ENCODE measurements at regions not wholly inside any gene's neighbourhood (a gene's known extent, or its start where the extent isn't known, plus 50 kb on each side); places are given as distances from the start of the nearest gene placed in this dataset.

DNA sequence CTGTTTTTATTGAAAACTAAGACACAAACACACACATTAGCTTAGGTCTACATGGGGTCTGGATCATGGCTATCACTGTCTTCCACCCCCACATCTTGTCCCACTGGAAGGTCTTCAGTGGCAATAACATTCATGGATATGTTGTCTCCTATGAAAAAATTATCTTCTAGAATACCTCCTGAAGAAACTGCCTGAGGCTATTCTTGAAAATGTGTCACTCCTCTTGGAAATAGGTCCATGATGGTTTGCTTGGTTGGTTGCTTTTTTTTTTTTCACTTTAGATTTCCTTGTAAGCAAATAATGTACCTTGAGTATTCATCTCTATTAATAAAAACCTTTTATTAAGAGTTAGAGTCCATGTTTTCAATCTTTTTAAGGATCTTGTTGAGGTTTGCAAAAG, 195.3 kb upstream of the PDE5A start:
- H3K9ac ChIP-seq (ENCODE audit: low read depth in 1 of 2, low read length in 2 of 2) = no peak overlapping the region
- no peak for TF ChIP-seq RXRA (IDR thresholded peaks at IDR 0.05)
- no peak for TF ChIP-seq FOXA1 (IDR thresholded peaks at IDR 0.05)
- no peak for TF ChIP-seq YY1 (IDR thresholded peaks at IDR 0.05)
- H3K9me3 ChIP-seq (ENCODE audit: control insufficient read depth in 4 of 4, low read length in 3 of 4) = no peaks in the 10 kb centered on the region
- H3K27me3 ChIP-seq (ENCODE audit: control insufficient read depth in 4 of 4, insufficient read depth in 4 of 4, low read length in 3 of 4) = peaks cover 0 to 5% (median 0%) of the 10 kb centered on the region in 4 donors
- no peaks in the 10 kb centered on the region for H3K4me1 ChIP-seq (ENCODE audit: control insufficient read depth in 4 of 4, insufficient read depth in 4 of 4, low read length in 3 of 4)
- no peak overlapping the region for H3K27ac ChIP-seq (ENCODE audit: low read depth in 1 of 2, low read length in 2 of 2)
- DNase-seq (ENCODE audit: low spot score) = no peak
- H3K36me3 ChIP-seq (ENCODE audit: control insufficient read depth in 4 of 4, insufficient read depth in 3 of 4, low read depth in 1 of 4, low read length in 3 of 4) = no peaks in the 10 kb centered on the region
- H3K4me3 ChIP-seq (ENCODE audit: low read depth in 1 of 3, low read length in 3 of 3) = no peak overlapping the region

DNA sequence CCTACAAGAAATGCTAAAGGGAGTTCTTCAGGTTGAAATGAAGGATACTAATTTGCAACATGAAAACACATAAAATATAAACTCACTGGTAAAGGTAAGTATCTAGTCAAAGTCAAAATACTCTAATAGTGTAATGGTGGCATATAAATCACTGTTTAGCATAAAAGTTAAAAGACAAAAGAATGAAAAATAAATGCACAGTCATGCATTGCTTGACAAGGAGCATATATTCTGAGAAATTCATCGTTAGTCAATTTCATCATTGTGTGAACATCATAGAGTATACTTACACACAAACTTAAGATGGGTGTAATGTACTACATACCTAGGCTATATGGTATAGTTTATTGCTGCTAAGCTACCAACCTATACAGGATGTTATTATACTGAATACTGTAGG, 194.4 kb upstream of the PDE5A start:
- Histone ChIP-seq H3K27ac (ENCODE audit: low read depth in 1 of 2, low read length in 2 of 2) (no peak overlapping the region), H3K27me3 (ENCODE audit: control insufficient read depth in 4 of 4, insufficient read depth in 4 of 4, low read length in 3 of 4) (peaks cover 0 to 5% (median 0%) of the 10 kb centered on the region in 4 donors), H3K9ac (ENCODE audit: low read depth in 1 of 2, low read length in 2 of 2) (no peak overlapping the region), H3K4me1 (ENCODE audit: control insufficient read depth in 4 of 4, insufficient read depth in 4 of 4, low read length in 3 of 4) (no peaks in the 10 kb centered on the region), H3K4me3 (ENCODE audit: low read depth in 1 of 3, low read length in 3 of 3) (no peak overlapping the region), H3K36me3 (ENCODE audit: control insufficient read depth in 4 of 4, insufficient read depth in 3 of 4, low read depth in 1 of 4, low read length in 3 of 4) (no peaks in the 10 kb centered on the region), H3K9me3 (ENCODE audit: control insufficient read depth in 4 of 4, low read length in 3 of 4) (no peaks in the 10 kb centered on the region)
- WGBS = 80% methylated on average over 1 of the region's 1 CpG
- no peak for TF ChIP-seq YY1 (IDR thresholded peaks at IDR 0.05)
- TF ChIP-seq HNF4G (IDR thresholded peaks at IDR 0.05) = no peak
- no peak for TF ChIP-seq FOXA1 (IDR thresholded peaks at IDR 0.05)
- no peak for TF ChIP-seq HNF4A (conservative IDR thresholded peaks at IDR 0.05)
- no peak for DNase-seq (ENCODE audit: low spot score)

DNA sequence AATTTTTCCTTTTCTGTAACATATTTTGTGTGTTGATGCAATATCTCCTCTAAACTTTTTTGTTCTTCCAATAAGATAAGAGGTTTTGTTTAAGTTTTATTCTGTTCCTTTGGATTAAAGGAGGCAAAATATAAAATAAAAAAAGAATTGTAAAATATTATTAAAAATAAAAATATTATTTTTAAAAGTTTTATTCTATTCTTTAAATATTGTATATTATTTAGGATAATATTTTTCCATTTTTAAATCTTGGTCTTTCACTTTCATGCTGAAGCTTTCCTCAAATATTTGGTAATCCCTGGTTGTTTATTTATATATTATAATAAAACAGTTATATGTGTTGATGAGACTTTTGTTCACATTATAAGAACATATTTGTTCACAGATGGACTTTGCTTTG, 187.9 kb upstream of the PDE5A start:
- no peaks in the 10 kb centered on the region for H3K4me1 ChIP-seq (ENCODE audit: control insufficient read depth in 4 of 4, insufficient read depth in 4 of 4, low read length in 3 of 4)

More for the DNA sequence above, 187.9 kb upstream of the PDE5A start:
- Histone ChIP-seq H3K9me3 (ENCODE audit: control insufficient read depth in 4 of 4, low read length in 3 of 4) (no peaks in the 10 kb centered on the region), H3K27ac (ENCODE audit: low read depth in 1 of 2, low read length in 2 of 2) (no peak overlapping the region), H3K36me3 (ENCODE audit: control insufficient read depth in 4 of 4, insufficient read depth in 3 of 4, low read depth in 1 of 4, low read length in 3 of 4) (no peaks in the 10 kb centered on the region), H3K27me3 (ENCODE audit: control insufficient read depth in 4 of 4, insufficient read depth in 4 of 4, low read length in 3 of 4) (peaks cover 0 to 4% (median 0%) of the 10 kb centered on the region in 4 donors), H3K9ac (ENCODE audit: low read depth in 1 of 2, low read length in 2 of 2) (no peak overlapping the region), H3K4me3 (ENCODE audit: low read depth in 1 of 3, low read length in 3 of 3) (no peak overlapping the region)
- TF ChIP-seq, protein P1, sequence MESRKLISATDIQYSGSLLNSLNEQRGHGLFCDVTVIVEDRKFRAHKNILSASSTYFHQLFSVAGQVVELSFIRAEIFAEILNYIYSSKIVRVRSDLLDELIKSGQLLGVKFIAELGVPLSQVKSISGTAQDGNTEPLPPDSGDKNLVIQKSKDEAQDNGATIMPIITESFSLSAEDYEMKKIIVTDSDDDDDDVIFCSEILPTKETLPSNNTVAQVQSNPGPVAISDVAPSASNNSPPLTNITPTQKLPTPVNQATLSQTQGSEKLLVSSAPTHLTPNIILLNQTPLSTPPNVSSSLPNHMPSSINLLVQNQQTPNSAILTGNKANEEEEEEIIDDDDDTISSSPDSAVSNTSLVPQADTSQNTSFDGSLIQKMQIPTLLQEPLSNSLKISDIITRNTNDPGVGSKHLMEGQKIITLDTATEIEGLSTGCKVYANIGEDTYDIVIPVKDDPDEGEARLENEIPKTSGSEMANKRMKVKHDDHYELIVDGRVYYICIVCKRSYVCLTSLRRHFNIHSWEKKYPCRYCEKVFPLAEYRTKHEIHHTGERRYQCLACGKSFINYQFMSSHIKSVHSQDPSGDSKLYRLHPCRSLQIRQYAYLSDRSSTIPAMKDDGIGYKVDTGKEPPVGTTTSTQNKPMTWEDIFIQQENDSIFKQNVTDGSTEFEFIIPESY (IDR thresholded peaks at IDR 0.05) = no peak
- TF ChIP-seq, protein P2, sequence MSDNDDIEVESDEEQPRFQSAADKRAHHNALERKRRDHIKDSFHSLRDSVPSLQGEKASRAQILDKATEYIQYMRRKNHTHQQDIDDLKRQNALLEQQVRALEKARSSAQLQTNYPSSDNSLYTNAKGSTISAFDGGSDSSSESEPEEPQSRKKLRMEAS (IDR thresholded peaks at IDR 0.05) = no peak
- no peak for TF ChIP-seq NR2F2 (IDR thresholded peaks at IDR 0.05)
- no peak for TF ChIP-seq FOXA1 (IDR thresholded peaks at IDR 0.05)
- no peak for TF ChIP-seq YY1 (IDR thresholded peaks at IDR 0.05)
- no peak for TF ChIP-seq JUND (IDR thresholded peaks at IDR 0.05)
- TF ChIP-seq, protein P3, sequence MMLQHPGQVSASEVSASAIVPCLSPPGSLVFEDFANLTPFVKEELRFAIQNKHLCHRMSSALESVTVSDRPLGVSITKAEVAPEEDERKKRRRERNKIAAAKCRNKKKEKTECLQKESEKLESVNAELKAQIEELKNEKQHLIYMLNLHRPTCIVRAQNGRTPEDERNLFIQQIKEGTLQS (IDR thresholded peaks at IDR 0.05) = no peak
- no peak for TF ChIP-seq RAD21 (IDR thresholded peaks at IDR 0.05)
- TF ChIP-seq GABPA (IDR thresholded peaks at IDR 0.05 in 1 of 2, conservative IDR thresholded peaks at IDR 0.05 in 1 of 2) = no peak
- TF ChIP-seq, protein P4, sequence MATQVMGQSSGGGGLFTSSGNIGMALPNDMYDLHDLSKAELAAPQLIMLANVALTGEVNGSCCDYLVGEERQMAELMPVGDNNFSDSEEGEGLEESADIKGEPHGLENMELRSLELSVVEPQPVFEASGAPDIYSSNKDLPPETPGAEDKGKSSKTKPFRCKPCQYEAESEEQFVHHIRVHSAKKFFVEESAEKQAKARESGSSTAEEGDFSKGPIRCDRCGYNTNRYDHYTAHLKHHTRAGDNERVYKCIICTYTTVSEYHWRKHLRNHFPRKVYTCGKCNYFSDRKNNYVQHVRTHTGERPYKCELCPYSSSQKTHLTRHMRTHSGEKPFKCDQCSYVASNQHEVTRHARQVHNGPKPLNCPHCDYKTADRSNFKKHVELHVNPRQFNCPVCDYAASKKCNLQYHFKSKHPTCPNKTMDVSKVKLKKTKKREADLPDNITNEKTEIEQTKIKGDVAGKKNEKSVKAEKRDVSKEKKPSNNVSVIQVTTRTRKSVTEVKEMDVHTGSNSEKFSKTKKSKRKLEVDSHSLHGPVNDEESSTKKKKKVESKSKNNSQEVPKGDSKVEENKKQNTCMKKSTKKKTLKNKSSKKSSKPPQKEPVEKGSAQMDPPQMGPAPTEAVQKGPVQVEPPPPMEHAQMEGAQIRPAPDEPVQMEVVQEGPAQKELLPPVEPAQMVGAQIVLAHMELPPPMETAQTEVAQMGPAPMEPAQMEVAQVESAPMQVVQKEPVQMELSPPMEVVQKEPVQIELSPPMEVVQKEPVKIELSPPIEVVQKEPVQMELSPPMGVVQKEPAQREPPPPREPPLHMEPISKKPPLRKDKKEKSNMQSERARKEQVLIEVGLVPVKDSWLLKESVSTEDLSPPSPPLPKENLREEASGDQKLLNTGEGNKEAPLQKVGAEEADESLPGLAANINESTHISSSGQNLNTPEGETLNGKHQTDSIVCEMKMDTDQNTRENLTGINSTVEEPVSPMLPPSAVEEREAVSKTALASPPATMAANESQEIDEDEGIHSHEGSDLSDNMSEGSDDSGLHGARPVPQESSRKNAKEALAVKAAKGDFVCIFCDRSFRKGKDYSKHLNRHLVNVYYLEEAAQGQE (IDR thresholded peaks at IDR 0.05) = no peak
- TF ChIP-seq HNF4G (IDR thresholded peaks at IDR 0.05) = no peak
- no peak for TF ChIP-seq EGR1 (IDR thresholded peaks at IDR 0.05; ENCODE audit: low read depth in 2 of 2)
- TF ChIP-seq HNF4A (conservative IDR thresholded peaks at IDR 0.05) = no peak
- TF ChIP-seq TAF1 (conservative IDR thresholded peaks at IDR 0.05) = no peak
- TF ChIP-seq, protein P5, sequence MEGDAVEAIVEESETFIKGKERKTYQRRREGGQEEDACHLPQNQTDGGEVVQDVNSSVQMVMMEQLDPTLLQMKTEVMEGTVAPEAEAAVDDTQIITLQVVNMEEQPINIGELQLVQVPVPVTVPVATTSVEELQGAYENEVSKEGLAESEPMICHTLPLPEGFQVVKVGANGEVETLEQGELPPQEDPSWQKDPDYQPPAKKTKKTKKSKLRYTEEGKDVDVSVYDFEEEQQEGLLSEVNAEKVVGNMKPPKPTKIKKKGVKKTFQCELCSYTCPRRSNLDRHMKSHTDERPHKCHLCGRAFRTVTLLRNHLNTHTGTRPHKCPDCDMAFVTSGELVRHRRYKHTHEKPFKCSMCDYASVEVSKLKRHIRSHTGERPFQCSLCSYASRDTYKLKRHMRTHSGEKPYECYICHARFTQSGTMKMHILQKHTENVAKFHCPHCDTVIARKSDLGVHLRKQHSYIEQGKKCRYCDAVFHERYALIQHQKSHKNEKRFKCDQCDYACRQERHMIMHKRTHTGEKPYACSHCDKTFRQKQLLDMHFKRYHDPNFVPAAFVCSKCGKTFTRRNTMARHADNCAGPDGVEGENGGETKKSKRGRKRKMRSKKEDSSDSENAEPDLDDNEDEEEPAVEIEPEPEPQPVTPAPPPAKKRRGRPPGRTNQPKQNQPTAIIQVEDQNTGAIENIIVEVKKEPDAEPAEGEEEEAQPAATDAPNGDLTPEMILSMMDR (IDR thresholded peaks at IDR 0.05; ENCODE audit: low read depth, low read length, missing input control) = no peak
- TF ChIP-seq SP1 (IDR thresholded peaks at IDR 0.05) = no peak
- TF ChIP-seq FOXA2 (IDR thresholded peaks at IDR 0.05) = no peak
- no peak for TF ChIP-seq RXRA (IDR thresholded peaks at IDR 0.05)
- DNase-seq (ENCODE audit: low spot score) = no peak
